Thoracic aorta (tissue), 2 donors: ENCODE measurements at regions not wholly inside any gene's neighbourhood (a gene's known extent, or its start where the extent isn't known, plus 50 kb on each side); places are given as distances from the start of the nearest gene placed in this dataset.

Experiments
- ATAC-seq: fragments of 150-250 bp; one replicate; pipeline ENCODE4 v1.8.0; 2017; ENCODE audit warnings: low read depth; ENCODE audit not compliant: insufficient number of reproducible peaks, low FRiP score
- DNase-seq: peaks from one replicate; pipeline ENCODE4 v3.0.0-alpha.2; 2020; ENCODE audit warnings: low spot score
- H3K27ac ChIP-seq, 2 donors: fragments of 200-600 bp; sonication (generic); 1 replicate in 1 of 2; 2 replicates in 1 of 2; pipeline ENCODE4 v1.5.1; 2016; ENCODE audit warnings: mild to moderate bottlenecking in 2 of 2, moderate library complexity in 2 of 2
- H3K27me3 ChIP-seq: fragments of 200-600 bp; sonication (generic); replicated peaks from 2 replicates; pipeline ENCODE4 v1.6.0; 2016; ENCODE audit warnings: mild to moderate bottlenecking; ENCODE audit not compliant: insufficient read depth
- H3K36me3 ChIP-seq: fragments of 200-600 bp; sonication (generic); one replicate; pipeline ENCODE4 v1.5.1; 2016
- H3K4me1 ChIP-seq, 2 donors: fragments of 200-600 bp; sonication (generic); 1 replicate in 1 of 2; 2 replicates in 1 of 2; pipeline versions ENCODE4 v1.5.1 to v1.6.0; 2016; ENCODE audit warnings: low read depth in 2 of 2, mild to moderate bottlenecking in 1 of 2; ENCODE audit not compliant: control insufficient read depth in 1 of 2
- H3K4me3 ChIP-seq: fragments of 200-600 bp; sonication (generic); 2 replicates; pipeline ENCODE4 v1.5.1; 2016; ENCODE audit warnings: mild to moderate bottlenecking
- H3K9me3 ChIP-seq: fragments of 200-600 bp; sonication (generic); 2 replicates; pipeline ENCODE4 v1.5.1; 2016
- CTCF ChIP-seq: fragments of 200-600 bp; sonication (generic); IDR thresholded peaks from one replicate; pipeline ENCODE4 v1.5.1; 2019; ENCODE audit warnings: antibody characterized with exemption

- TF ChIP-seq CTCF, result no peak
- H3K4me1 ChIP-seq, result no peaks in the 10 kb centered on the region
- no peak for ATAC-seq
Measured at GRCh38 chr6:20312606-20313005, 89.1 kb upstream of the E2F3 start.

GRCh38 chr6:20313051-20313450 is 88.6 kb upstream of the E2F3 start:
- no peaks in the 10 kb centered on the region for H3K27me3 ChIP-seq
- no peaks in the 10 kb centered on the region for H3K4me1 ChIP-seq
- no peaks in the 10 kb centered on the region for H3K36me3 ChIP-seq
- ATAC-seq, result no peak
- no peaks in the 10 kb centered on the region for H3K9me3 ChIP-seq
- DNase-seq, result no peak
- H3K4me3 ChIP-seq, result no peak overlapping the region
- TF ChIP-seq CTCF, result no peak
- H3K27ac ChIP-seq, result no peak overlapping the region

More at GRCh38 chr6:20312606-20313005, 89.1 kb upstream of the E2F3 start:
- Histone ChIP-seq H3K27me3 (no peaks in the 10 kb centered on the region), H3K36me3 (no peaks in the 10 kb centered on the region), H3K9me3 (no peaks in the 10 kb centered on the region), H3K27ac (no peak overlapping the region), H3K4me3 (no peak overlapping the region)
- no peak for DNase-seq

GRCh38 chr6:20313960-20314530 is 87.6 kb upstream of the E2F3 start:
- no peak for TF ChIP-seq CTCF
- Histone ChIP-seq H3K27me3 (no peaks in the 10 kb centered on the region), H3K4me3 (no peak overlapping the region), H3K27ac (no peak overlapping the region), H3K4me1 (no peaks in the 10 kb centered on the region), H3K9me3 (no peaks in the 10 kb centered on the region), H3K36me3 (no peaks in the 10 kb centered on the region)
- DNase-seq, result no peak
- ATAC-seq, result no peak

- DNase-seq (no peak), ATAC-seq (no peak)
- Histone ChIP-seq H3K4me1 (no peaks in the 10 kb centered on the region), H3K4me3 (no peak overlapping the region), H3K27me3 (no peaks in the 10 kb centered on the region), H3K9me3 (no peaks in the 10 kb centered on the region), H3K27ac (no peak overlapping the region), H3K36me3 (no peaks in the 10 kb centered on the region)
- TF ChIP-seq CTCF, result no peak
Measured at GRCh38 chr6:20314866-20315845, 86.5 kb upstream of the E2F3 start.

GRCh38 chr6:20317430-20317829 is 84.2 kb upstream of the E2F3 start:
- H3K27ac ChIP-seq, result no peak overlapping the region
- no peak overlapping the region for H3K4me3 ChIP-seq
- H3K4me1 ChIP-seq, result no peaks in the 10 kb centered on the region
- no peaks in the 10 kb centered on the region for H3K36me3 ChIP-seq
- no peak for TF ChIP-seq CTCF
- no peak for ATAC-seq
- H3K27me3 ChIP-seq, result no peaks in the 10 kb centered on the region
- no peaks in the 10 kb centered on the region for H3K9me3 ChIP-seq
- DNase-seq, result no peak
